ENCODE measurements at regions not wholly inside any gene's neighbourhood (a gene's known extent, or its start where the extent isn't known, plus 50 kb on each side); places are given as distances from the start of the nearest gene placed in this dataset.
A peak's percentile ranks its signal among the peaks of the same experiment; 100 is the strongest.

GRCh38 chr1:70667494-70668170 is 256.6 kb downstream of the CTH start:
- Histone ChIP-seq H3K27ac (no peak overlapping the region), H3K36me3 (no peaks in the 10 kb centered on the region), H3K4me1 (no peaks in the 10 kb centered on the region), H3K4me3 (no peak overlapping the region), H3K27me3 (no peaks in the 10 kb centered on the region), H3K9me3 (no peaks in the 10 kb centered on the region)
- no peak for DNase-seq (ENCODE audit: low spot score in 2 of 2)
- TF ChIP-seq POLR2AphosphoS5 (IDR thresholded peaks at IDR 0.05), result no peak
- no peak for TF ChIP-seq CTCF (IDR thresholded peaks at IDR 0.05)
- TF ChIP-seq POLR2A (IDR thresholded peaks at IDR 0.05), result no peak
- intact Hi-C loops (cut with DNase I; ENCODE audit: low total_unique reads), result no loop called here

- H3K27ac ChIP-seq, result no peak overlapping the region
- no peaks in the 10 kb centered on the region for H3K36me3 ChIP-seq
- H3K4me1 ChIP-seq, result no peaks in the 10 kb centered on the region
- intact Hi-C loops (cut with DNase I; ENCODE audit: low total_unique reads), result no loop called here
- H3K4me3 ChIP-seq, result no peak overlapping the region
- no peaks in the 10 kb centered on the region for H3K27me3 ChIP-seq
- no peak for DNase-seq (ENCODE audit: low spot score in 2 of 2)
- TF ChIP-seq POLR2A (IDR thresholded peaks at IDR 0.05) (no peak), CTCF (IDR thresholded peaks at IDR 0.05) (no peak), POLR2AphosphoS5 (IDR thresholded peaks at IDR 0.05) (no peak)
- no peaks in the 10 kb centered on the region for H3K9me3 ChIP-seq
These were observed 259.9 kb downstream of the CTH start for GRCh38 chr1:70671006-70671405.

GRCh38 chr1:70672442-70672888 is 261.4 kb downstream of the CTH start:
- H3K27me3 ChIP-seq, result no peaks in the 10 kb centered on the region
- no peak for TF ChIP-seq CTCF (IDR thresholded peaks at IDR 0.05)
- TF ChIP-seq POLR2AphosphoS5 (IDR thresholded peaks at IDR 0.05), result no peak
- no peak for TF ChIP-seq POLR2A (IDR thresholded peaks at IDR 0.05)
- no peaks in the 10 kb centered on the region for H3K9me3 ChIP-seq
- no peaks in the 10 kb centered on the region for H3K4me1 ChIP-seq
- no peaks in the 10 kb centered on the region for H3K36me3 ChIP-seq
- H3K27ac ChIP-seq, result peak overlapping the region in 1 of 2 donors; percentile 49
- intact Hi-C loops (cut with DNase I; ENCODE audit: low total_unique reads), result no loop called here
- DNase-seq (ENCODE audit: low spot score in 2 of 2), result no peak
- H3K4me3 ChIP-seq, result no peak overlapping the region

- TF ChIP-seq CTCF (IDR thresholded peaks at IDR 0.05) (no peak), POLR2A (IDR thresholded peaks at IDR 0.05) (no peak), POLR2AphosphoS5 (IDR thresholded peaks at IDR 0.05) (no peak)
- Histone ChIP-seq H3K4me1 (no peaks in the 10 kb centered on the region), H3K4me3 (no peak overlapping the region), H3K27me3 (no peaks in the 10 kb centered on the region), H3K27ac (no peak overlapping the region), H3K9me3 (no peaks in the 10 kb centered on the region), H3K36me3 (no peaks in the 10 kb centered on the region)
- intact Hi-C loops (cut with DNase I; ENCODE audit: low total_unique reads), result no loop called here
- DNase-seq (ENCODE audit: low spot score in 2 of 2), result no peak
These were observed 264.0 kb downstream of the CTH start for GRCh38 chr1:70674941-70675685.

- no peaks in the 10 kb centered on the region for H3K9me3 ChIP-seq
- no peaks in the 10 kb centered on the region for H3K36me3 ChIP-seq
- no peak for DNase-seq (ENCODE audit: low spot score in 2 of 2)
- H3K27ac ChIP-seq, result no peak overlapping the region
- no peaks in the 10 kb centered on the region for H3K27me3 ChIP-seq
- TF ChIP-seq POLR2A (IDR thresholded peaks at IDR 0.05), result no peak
- TF ChIP-seq CTCF (IDR thresholded peaks at IDR 0.05), result no peak
- TF ChIP-seq POLR2AphosphoS5 (IDR thresholded peaks at IDR 0.05), result no peak
- H3K4me1 ChIP-seq, result no peaks in the 10 kb centered on the region
- intact Hi-C loops (cut with DNase I; ENCODE audit: low total_unique reads), result no loop called here
- no peak overlapping the region for H3K4me3 ChIP-seq
These were observed 264.7 kb downstream of the CTH start for GRCh38 chr1:70675737-70676156.
